AG09319 (cell line): ENCODE measurements at regions not wholly inside any gene's neighbourhood (a gene's known extent, or its start where the extent isn't known, plus 50 kb on each side); places are given as distances from the start of the nearest gene placed in this dataset.

Source experiments
- DNase-seq: peaks from one replicate; pipeline ENCODE4 v3.0.0-alpha.2; 2010; ENCODE audit warnings: low read depth; ENCODE audit errors: extremely low read depth
- TF ChIP-seq, protein P1 (sequence below): IDR thresholded peaks from 2 replicates; pipeline ENCODE4 v1.5.1; 2011; ENCODE audit warnings: low read depth, mild to moderate bottlenecking, inconsistent platforms, low read length, moderate library complexity

DNA sequence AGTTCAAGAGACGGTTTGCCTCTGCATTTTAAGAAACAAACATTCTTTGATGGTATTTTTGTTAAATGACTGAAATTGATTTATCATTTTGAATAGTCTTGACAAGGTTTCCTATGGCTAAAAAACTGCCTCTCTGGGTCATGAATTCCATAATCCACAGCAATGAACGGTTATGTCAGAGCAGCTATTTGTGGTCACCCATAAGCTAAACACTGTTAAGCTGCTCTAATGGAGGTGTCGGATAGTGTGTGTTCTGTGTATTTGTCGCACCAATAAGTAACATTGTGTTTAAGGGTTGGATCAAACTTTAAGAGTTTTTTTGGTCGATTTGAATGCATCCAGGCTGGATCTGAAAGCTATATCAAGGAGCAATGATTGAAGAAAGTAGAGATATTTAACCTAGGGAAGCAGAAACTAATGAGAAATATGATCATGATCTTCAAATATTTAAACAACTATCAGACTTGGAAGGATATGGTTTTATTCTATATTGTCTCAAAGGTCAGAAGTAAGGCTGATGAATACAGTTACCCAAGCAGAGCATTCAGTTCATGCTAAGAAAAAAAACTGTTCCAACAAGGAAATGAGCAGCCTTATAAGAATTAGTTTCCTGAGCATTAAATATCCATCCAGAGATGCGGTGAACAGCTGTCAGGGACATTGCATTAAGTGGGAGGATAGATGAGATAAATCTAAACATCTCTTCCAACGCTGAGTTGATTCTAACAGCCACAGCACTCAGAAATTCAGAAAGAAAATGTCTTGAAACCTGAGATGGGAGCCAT is 232.3 kb upstream of the RPS6KA3 start:
- TF ChIP-seq, protein P1, sequence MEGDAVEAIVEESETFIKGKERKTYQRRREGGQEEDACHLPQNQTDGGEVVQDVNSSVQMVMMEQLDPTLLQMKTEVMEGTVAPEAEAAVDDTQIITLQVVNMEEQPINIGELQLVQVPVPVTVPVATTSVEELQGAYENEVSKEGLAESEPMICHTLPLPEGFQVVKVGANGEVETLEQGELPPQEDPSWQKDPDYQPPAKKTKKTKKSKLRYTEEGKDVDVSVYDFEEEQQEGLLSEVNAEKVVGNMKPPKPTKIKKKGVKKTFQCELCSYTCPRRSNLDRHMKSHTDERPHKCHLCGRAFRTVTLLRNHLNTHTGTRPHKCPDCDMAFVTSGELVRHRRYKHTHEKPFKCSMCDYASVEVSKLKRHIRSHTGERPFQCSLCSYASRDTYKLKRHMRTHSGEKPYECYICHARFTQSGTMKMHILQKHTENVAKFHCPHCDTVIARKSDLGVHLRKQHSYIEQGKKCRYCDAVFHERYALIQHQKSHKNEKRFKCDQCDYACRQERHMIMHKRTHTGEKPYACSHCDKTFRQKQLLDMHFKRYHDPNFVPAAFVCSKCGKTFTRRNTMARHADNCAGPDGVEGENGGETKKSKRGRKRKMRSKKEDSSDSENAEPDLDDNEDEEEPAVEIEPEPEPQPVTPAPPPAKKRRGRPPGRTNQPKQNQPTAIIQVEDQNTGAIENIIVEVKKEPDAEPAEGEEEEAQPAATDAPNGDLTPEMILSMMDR, result no peak
- DNase-seq, result no peak

DNA sequence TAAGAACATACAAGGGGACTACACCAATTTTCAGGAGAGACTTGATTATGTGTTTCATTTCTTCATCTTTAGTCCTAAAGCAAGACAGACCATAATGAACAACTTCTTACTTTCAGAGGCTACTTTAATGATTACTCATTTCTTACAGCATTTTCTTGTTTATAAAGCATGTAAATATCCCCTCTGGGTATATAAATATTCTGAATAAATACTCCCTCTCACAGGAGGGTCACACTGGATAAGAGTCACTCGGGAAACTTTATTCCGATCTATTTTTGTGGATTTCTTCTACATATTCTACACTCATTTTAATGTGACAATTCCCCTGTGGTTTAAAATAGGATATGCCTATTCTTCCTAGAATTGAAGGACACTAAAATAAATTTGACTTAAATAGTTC is 228.9 kb upstream of the RPS6KA3 start:
- TF ChIP-seq, protein P1, result no peak
- DNase-seq, result no peak

DNA sequence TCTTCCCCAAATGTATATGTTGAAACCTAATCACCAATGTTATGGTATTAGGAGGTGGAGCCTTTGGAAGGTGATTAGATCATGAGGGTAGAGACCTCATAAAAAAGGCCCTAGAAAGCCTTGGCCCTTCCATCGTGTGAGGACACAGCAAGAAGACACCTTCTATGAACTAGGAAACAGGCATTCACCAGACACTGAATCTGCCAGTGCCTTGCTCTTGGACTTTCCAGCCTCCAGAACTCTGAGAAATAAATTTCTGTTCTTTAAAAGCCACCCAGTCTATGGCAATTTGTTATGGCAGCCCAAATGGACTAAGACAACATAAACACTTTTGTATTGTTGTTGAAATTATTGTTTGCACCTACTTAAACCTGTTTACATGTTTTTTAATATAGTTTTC is 221.8 kb upstream of the RPS6KA3 start:
- TF ChIP-seq, protein P1, result no peak
- no peak for DNase-seq

DNA sequence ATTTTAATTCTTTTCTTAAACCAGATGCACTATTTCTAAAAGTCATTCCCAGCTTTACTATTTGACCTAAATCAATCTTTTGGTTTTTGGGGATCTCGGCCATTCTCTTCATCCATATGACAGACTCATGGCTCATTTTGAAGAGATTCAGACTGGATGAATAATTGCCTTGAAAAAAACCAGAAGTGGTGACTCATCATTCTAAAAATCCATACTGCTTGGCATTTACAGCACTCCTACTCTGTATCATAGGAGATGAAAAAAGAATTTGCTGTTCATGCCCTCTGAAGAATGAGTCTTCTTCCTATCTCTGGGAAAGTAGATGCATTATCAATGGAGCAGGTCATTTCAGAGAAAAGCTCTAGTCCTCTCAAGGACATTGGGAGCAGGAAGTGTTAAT is 220.5 kb upstream of the RPS6KA3 start:
- no peak for DNase-seq

DNA sequence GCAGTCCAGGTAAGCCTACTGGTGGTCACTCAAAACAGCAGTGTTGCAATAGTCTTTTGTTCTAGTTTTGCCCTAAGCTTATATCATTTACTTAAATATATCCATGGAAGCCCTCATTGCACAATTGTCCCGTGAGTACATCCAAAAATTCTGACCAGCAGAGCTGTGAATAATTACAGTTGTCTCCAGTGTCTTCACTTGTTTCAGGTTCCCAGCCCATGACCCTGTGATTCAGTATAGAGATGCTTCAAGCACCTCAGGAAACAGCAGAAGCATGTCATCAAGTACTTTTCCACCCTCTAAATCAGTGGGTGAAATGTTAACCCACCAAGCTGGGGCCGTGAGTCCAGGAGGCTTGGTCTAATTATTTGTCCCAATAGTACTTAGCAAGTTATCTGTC is 214.9 kb upstream of the RPS6KA3 start:
- TF ChIP-seq, protein P1, result no peak
- DNase-seq, result no peak

More for the DNA sequence above, 220.5 kb upstream of the RPS6KA3 start:
- TF ChIP-seq, protein P1, result no peak

DNA sequence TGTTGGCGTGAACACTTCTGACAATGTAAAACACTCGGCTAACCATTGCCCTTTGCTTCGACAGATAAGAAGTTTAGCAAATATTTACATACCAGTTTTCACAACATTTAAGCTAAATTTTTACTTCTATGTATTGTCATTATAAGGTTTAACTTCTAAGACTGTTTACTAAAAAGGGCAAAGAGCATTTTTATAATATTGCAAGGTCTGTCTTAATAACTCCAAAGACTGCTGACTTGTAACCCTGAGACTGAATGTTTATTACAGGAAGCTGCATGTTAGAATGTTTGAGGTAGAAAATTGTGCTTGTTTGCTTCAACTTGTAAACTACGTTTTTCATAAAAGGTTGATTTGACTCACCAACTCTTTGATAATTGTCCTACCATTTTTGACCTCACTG is 213.2 kb upstream of the RPS6KA3 start:
- TF ChIP-seq, protein P1, result no peak
- no peak for DNase-seq

DNA sequence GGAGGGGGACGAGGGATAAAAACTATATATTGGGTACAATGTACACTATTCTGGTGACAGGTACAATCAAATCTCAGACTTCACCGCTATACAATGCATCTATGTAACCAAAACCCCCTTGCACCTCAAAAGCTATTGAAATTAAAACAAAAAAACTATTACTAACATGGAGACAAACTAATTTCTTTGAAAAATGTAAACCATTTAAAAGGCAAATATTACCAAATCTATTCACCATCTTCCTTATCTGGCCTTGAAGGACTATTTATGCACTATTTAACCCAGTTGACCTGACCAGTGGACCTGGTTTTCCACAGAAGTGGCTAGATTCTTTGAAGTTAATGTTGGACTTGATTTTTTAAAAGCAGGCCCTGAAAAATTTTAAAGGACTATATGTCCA is 212.3 kb upstream of the RPS6KA3 start:
- TF ChIP-seq, protein P1, result no peak
- no peak for DNase-seq
